GM12891 (cell line): ENCODE measurements at regions not wholly inside any gene's neighbourhood (a gene's known extent, or its start where the extent isn't known, plus 50 kb on each side); places are given as distances from the start of the nearest gene placed in this dataset.
"Not testable (repeated sequence)": the region's sequence is repeated elsewhere in the genome, so short reads cannot be mapped to it uniquely, and the experiment has no call there.

Experiments
- DNase-seq: peaks from one replicate; pipeline ENCODE4 v3.0.0; 2011; ENCODE audit warnings: low spot score; ENCODE audit not compliant: insufficient read length
- FAIRE-seq: peaks from 2 replicates; lab custom pipeline; 2011; peaks lifted over from hg19 to GRCh38; lab: Jason Lieb, UNC
- PAX5 ChIP-seq: IDR thresholded peaks from 2 replicates; pipeline ENCODE4 v1.6.1; 2011; ENCODE audit warnings: low read length, moderate library complexity, mild to moderate bottlenecking; ENCODE audit not compliant: insufficient read depth, severe bottlenecking
- POLR2A ChIP-seq: IDR thresholded peaks from 2 replicates; pipeline ENCODE4 v1.6.1; 2011; ENCODE audit warnings: low read depth, low read length, control low read depth
- POLR2AphosphoS5 ChIP-seq: IDR thresholded peaks from 2 replicates; pipeline ENCODE4 v1.6.1; 2011; ENCODE audit warnings: low read depth, low read length, control low read depth
- POU2F2 ChIP-seq: IDR thresholded peaks from 2 replicates; pipeline ENCODE4 v1.6.1; 2011; ENCODE audit warnings: low read depth, mild to moderate bottlenecking, control low read depth, low read length, moderate library complexity
- SPI1 ChIP-seq: IDR thresholded peaks from 2 replicates; pipeline ENCODE4 v1.6.1; 2011; ENCODE audit warnings: low read depth, low read length, control low read depth
- TAF1 ChIP-seq: IDR thresholded peaks from 2 replicates; pipeline ENCODE4 v1.6.1; 2011; ENCODE audit warnings: low read depth, low read length, control low read depth

GRCh38 chr9:115412656-115413055 is 294.7 kb upstream of the TNC start:
- FAIRE-seq (no peak), DNase-seq (no peak)
- no peak for TF ChIP-seq SPI1
- no peak for TF ChIP-seq PAX5
- no peak for TF ChIP-seq POU2F2
- TF ChIP-seq POLR2A: no peak
- TF ChIP-seq TAF1: no peak
- TF ChIP-seq POLR2AphosphoS5: no peak

GRCh38 chr9:115413304-115413703 is 295.3 kb upstream of the TNC start:
- DNase-seq: peak; percentile 2
- no peak for TF ChIP-seq TAF1
- peak; percentile 90 for TF ChIP-seq SPI1
- no peak for TF ChIP-seq POLR2AphosphoS5
- FAIRE-seq: no peak

- no peak for TF ChIP-seq POLR2A
- TF ChIP-seq TAF1: no peak
- no peak for TF ChIP-seq PAX5
- TF ChIP-seq SPI1: no peak
- no peak for TF ChIP-seq POLR2AphosphoS5
- no peak for TF ChIP-seq POU2F2
- FAIRE-seq (no peak), DNase-seq (no peak)
These were observed 295.9 kb upstream of the TNC start for GRCh38 chr9:115413766-115414382.

- no peak for DNase-seq
- TF ChIP-seq PAX5 (no peak), POLR2A (no peak), POU2F2 (no peak), SPI1 (no peak), TAF1 (no peak), POLR2AphosphoS5 (no peak)
- no peak for FAIRE-seq
These were observed 296.6 kb upstream of the TNC start for GRCh38 chr9:115414561-115414960.

GRCh38 chr9:115415450-115415849 is 297.5 kb upstream of the TNC start:
- no peak for TF ChIP-seq POU2F2
- TF ChIP-seq POLR2A: no peak
- no peak for TF ChIP-seq TAF1
- no peak for TF ChIP-seq PAX5
- TF ChIP-seq POLR2AphosphoS5: no peak
- TF ChIP-seq SPI1: no peak
- FAIRE-seq: no peak

GRCh38 chr9:115416299-115416698 is 298.3 kb upstream of the TNC start:
- no peak for FAIRE-seq
- no peak for DNase-seq
- no peak for TF ChIP-seq PAX5
- TF ChIP-seq POLR2AphosphoS5: no peak
- no peak for TF ChIP-seq TAF1
- TF ChIP-seq SPI1: no peak
- TF ChIP-seq POU2F2: no peak
- TF ChIP-seq POLR2A: no peak

More at GRCh38 chr9:115415450-115415849, 297.5 kb upstream of the TNC start:
- no peak for DNase-seq

GRCh38 chr9:115418181-115418580 is 300.2 kb upstream of the TNC start:
- not testable (repeated sequence) for FAIRE-seq, DNase-seq

- no peak for DNase-seq
- TF ChIP-seq POLR2A: no peak
- no peak for TF ChIP-seq PAX5
- no peak for TF ChIP-seq POLR2AphosphoS5
- no peak for TF ChIP-seq TAF1
- TF ChIP-seq SPI1: no peak
- no peak for TF ChIP-seq POU2F2
These were observed 305.0 kb upstream of the TNC start for GRCh38 chr9:115422932-115423440.

GRCh38 chr9:115423646-115424045 is 305.7 kb upstream of the TNC start:
- FAIRE-seq (no peak), DNase-seq (no peak)
- TF ChIP-seq SPI1 (no peak), POLR2AphosphoS5 (no peak), POU2F2 (no peak), PAX5 (no peak), POLR2A (no peak), TAF1 (no peak)

More at GRCh38 chr9:115422932-115423440, 305.0 kb upstream of the TNC start:
- no peak for FAIRE-seq

GRCh38 chr9:115425601-115426000 is 307.6 kb upstream of the TNC start:
- TF ChIP-seq TAF1 (no peak), SPI1 (no peak), POU2F2 (no peak), POLR2A (no peak), POLR2AphosphoS5 (no peak), PAX5 (no peak)
- DNase-seq (no peak), FAIRE-seq (no peak)

- no peak for DNase-seq
These were observed 319.5 kb upstream of the TNC start for GRCh38 chr9:115437418-115437817.

More at GRCh38 chr9:115437418-115437817, 319.5 kb upstream of the TNC start:
- no peak for FAIRE-seq
- TF ChIP-seq PAX5: no peak
- no peak for TF ChIP-seq TAF1
- no peak for TF ChIP-seq POLR2A
- no peak for TF ChIP-seq POU2F2
- TF ChIP-seq SPI1: no peak
- TF ChIP-seq POLR2AphosphoS5: no peak
